ENCODE measurements at regions not wholly inside any gene's neighbourhood (a gene's known extent, or its start where the extent isn't known, plus 50 kb on each side); places are given as distances from the start of the nearest gene placed in this dataset.

DNA sequence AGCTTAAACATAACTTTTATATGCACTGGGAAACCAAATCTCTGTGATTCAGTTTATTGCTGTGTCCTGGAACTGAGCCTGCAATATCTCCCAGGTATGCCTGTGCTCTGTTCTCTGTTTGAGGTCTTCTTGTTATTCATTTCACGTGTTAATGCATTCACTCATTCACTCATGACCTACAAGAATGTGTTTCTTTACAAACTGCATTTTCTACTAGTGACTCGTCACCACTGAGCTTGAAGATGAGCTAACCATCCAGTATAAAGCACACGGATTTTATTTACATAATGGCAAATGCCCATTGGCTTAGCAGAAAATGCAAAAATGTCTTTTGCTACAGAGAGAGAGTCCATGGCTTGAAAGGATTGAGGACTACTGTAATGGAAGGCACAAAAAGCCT lies 75.0 kb upstream of the DUSP10 start:
- ATAC-seq: peak; percentile 91

DNA sequence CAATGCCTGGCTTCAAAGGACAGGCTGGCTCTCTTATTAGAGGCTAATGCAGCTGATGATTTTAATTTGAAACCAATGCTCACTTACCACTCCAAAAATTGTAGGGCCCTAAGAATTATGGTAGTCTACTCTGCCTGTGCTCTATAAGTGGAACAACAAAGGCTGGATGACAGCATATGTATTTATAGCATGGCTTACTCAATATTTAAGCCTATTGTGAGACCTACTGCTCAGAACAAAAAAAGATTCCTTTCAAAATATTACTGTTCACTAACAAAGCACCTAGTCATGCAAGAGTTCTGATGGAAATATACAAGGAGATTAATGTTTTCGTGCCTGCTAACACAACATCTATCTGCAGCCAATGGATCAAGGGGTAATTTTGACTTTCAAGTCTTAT lies 73.8 kb upstream of the DUSP10 start:
- TF ChIP-seq GLIS3 (CRISPR knock-in tag; IDR thresholded peaks at IDR 0.05) (no peak), ZC3H10 (CRISPR knock-in tag; IDR thresholded peaks at IDR 0.05) (no peak), ISL1 (CRISPR knock-in tag; IDR thresholded peaks at IDR 0.05) (no peak), ZNF565 (CRISPR knock-in tag; conservative IDR thresholded peaks at IDR 0.05; ENCODE audit: low read depth) (no peak)
- TF ChIP-seq, protein P1, sequence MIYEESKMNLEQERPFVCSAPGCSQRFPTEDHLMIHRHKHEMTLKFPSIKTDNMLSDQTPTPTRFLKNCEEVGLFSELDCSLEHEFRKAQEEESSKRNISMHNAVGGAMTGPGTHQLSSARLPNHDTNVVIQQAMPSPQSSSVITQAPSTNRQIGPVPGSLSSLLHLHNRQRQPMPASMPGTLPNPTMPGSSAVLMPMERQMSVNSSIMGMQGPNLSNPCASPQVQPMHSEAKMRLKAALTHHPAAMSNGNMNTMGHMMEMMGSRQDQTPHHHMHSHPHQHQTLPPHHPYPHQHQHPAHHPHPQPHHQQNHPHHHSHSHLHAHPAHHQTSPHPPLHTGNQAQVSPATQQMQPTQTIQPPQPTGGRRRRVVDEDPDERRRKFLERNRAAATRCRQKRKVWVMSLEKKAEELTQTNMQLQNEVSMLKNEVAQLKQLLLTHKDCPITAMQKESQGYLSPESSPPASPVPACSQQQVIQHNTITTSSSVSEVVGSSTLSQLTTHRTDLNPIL (CRISPR knock-in tag; IDR thresholded peaks at IDR 0.05; ENCODE audit: low read depth): no peak

More for the DNA sequence above, 75.0 kb upstream of the DUSP10 start:
- TF ChIP-seq, protein P1 (CRISPR knock-in tag; IDR thresholded peaks at IDR 0.05; ENCODE audit: low read depth): no peak
- TF ChIP-seq, protein P2, sequence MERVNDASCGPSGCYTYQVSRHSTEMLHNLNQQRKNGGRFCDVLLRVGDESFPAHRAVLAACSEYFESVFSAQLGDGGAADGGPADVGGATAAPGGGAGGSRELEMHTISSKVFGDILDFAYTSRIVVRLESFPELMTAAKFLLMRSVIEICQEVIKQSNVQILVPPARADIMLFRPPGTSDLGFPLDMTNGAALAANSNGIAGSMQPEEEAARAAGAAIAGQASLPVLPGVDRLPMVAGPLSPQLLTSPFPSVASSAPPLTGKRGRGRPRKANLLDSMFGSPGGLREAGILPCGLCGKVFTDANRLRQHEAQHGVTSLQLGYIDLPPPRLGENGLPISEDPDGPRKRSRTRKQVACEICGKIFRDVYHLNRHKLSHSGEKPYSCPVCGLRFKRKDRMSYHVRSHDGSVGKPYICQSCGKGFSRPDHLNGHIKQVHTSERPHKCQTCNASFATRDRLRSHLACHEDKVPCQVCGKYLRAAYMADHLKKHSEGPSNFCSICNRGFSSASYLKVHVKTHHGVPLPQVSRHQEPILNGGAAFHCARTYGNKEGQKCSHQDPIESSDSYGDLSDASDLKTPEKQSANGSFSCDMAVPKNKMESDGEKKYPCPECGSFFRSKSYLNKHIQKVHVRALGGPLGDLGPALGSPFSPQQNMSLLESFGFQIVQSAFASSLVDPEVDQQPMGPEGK (CRISPR knock-in tag; IDR thresholded peaks at IDR 0.05; ENCODE audit: borderline replicate concordance): no peak
- no peak for TF ChIP-seq SNAI2 (CRISPR knock-in tag; IDR thresholded peaks at IDR 0.05)
- no peak for TF ChIP-seq ARNTL (CRISPR knock-in tag; IDR thresholded peaks at IDR 0.05; ENCODE audit: borderline replicate concordance, low read depth)

DNA sequence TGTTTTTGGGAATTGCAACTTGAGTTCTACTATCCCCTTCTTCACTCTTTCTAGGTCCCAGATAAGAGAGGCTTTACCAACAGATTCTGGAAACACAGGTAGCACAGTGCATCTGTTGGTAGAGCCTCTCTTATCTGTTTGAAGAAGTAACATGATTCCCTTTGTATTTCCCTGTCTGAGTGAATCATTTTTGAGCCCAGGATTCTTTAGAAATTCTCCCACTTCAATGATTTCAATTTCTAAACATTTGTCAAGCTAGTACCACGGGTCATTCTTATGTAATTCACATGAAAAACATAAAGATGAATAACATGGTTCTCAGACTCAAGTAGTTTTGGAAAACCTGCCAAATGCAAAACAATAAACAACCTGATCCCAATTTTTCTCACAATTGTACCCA lies 72.0 kb upstream of the DUSP10 start:
- ATAC-seq: no peak
- TF ChIP-seq ZC3H10 (CRISPR knock-in tag; IDR thresholded peaks at IDR 0.05): no peak
- TF ChIP-seq ZFP3 (CRISPR knock-in tag; IDR thresholded peaks at IDR 0.05): no peak
- TF ChIP-seq, protein P2 (CRISPR knock-in tag; IDR thresholded peaks at IDR 0.05; ENCODE audit: borderline replicate concordance): no peak
- TF ChIP-seq ISL1 (CRISPR knock-in tag; IDR thresholded peaks at IDR 0.05): no peak
- TF ChIP-seq ZFP30 (CRISPR knock-in tag; IDR thresholded peaks at IDR 0.05): no peak
- TF ChIP-seq PPARA (CRISPR knock-in tag; IDR thresholded peaks at IDR 0.05; ENCODE audit: borderline replicate concordance): no peak

More for the DNA sequence above, 73.8 kb upstream of the DUSP10 start:
- no peak for ATAC-seq

DNA sequence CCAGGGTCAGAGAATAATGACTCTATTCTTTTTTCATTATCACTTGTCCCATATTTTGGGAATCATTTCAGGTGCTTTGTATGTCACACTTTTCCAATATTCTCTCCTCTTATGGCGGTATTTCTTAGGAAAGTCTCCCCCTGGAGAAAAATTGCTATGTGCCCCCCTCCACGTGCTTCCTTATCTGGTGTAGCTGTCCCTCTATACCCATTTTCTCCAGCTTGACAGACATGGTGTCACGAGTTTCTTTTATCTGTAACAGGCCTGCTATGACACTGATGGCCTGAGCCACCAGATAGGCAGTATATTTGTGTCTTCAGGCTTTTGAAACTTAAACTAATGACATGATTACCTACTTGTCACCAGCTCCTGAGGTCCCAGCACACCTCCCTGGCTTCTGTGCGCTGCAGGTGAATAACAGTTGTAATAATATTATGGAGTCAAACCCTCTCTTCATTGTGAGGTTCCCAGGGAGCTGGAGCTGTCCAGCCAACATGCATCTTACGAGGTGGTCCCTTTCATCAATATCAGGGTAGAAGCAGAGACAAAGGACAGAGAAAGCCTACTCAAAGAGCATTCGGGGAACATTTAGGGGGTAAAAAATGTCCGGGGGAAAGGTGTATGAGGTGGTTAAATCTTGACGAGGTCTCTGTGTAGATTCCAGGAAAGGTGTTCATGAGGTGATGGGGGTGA lies 71.2 kb upstream of the DUSP10 start:
- ATAC-seq: no peak
- TF ChIP-seq ZFP3 (CRISPR knock-in tag; IDR thresholded peaks at IDR 0.05) (no peak), ZNF8 (CRISPR knock-in tag; IDR thresholded peaks at IDR 0.05) (no peak), ZFP30 (CRISPR knock-in tag; IDR thresholded peaks at IDR 0.05) (no peak), ESRRG (CRISPR knock-in tag; IDR thresholded peaks at IDR 0.05) (no peak), ARNTL (CRISPR knock-in tag; IDR thresholded peaks at IDR 0.05; ENCODE audit: borderline replicate concordance, low read depth) (no peak), RARB (CRISPR knock-in tag; IDR thresholded peaks at IDR 0.05) (no peak), ZNF70 (CRISPR knock-in tag; IDR thresholded peaks at IDR 0.05) (no peak), ZC3H10 (CRISPR knock-in tag; IDR thresholded peaks at IDR 0.05) (no peak), BACH2 (CRISPR knock-in tag; IDR thresholded peaks at IDR 0.05; ENCODE audit: borderline replicate concordance) (no peak), CSDC2 (CRISPR knock-in tag; IDR thresholded peaks at IDR 0.05) (no peak), ZNF565 (CRISPR knock-in tag; conservative IDR thresholded peaks at IDR 0.05; ENCODE audit: low read depth) (no peak), TOX (CRISPR knock-in tag; IDR thresholded peaks at IDR 0.05; ENCODE audit: borderline replicate concordance) (no peak), GLIS3 (CRISPR knock-in tag; IDR thresholded peaks at IDR 0.05) (no peak), TCF4 (CRISPR knock-in tag; IDR thresholded peaks at IDR 0.05; ENCODE audit: borderline replicate concordance) (no peak)
- TF ChIP-seq, protein P3, sequence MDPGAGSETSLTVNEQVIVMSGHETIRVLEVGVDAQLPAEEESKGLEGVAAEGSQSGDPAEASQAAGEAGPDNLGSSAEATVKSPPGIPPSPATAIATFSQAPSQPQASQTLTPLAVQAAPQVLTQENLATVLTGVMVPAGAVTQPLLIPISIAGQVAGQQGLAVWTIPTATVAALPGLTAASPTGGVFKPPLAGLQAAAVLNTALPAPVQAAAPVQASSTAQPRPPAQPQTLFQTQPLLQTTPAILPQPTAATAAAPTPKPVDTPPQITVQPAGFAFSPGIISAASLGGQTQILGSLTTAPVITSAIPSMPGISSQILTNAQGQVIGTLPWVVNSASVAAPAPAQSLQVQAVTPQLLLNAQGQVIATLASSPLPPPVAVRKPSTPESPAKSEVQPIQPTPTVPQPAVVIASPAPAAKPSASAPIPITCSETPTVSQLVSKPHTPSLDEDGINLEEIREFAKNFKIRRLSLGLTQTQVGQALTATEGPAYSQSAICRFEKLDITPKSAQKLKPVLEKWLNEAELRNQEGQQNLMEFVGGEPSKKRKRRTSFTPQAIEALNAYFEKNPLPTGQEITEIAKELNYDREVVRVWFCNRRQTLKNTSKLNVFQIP (CRISPR knock-in tag; IDR thresholded peaks at IDR 0.05; ENCODE audit: borderline replicate concordance, low read depth): no peak
- TF ChIP-seq, protein P2 (CRISPR knock-in tag; IDR thresholded peaks at IDR 0.05; ENCODE audit: borderline replicate concordance): no peak
- TF ChIP-seq, protein P4, sequence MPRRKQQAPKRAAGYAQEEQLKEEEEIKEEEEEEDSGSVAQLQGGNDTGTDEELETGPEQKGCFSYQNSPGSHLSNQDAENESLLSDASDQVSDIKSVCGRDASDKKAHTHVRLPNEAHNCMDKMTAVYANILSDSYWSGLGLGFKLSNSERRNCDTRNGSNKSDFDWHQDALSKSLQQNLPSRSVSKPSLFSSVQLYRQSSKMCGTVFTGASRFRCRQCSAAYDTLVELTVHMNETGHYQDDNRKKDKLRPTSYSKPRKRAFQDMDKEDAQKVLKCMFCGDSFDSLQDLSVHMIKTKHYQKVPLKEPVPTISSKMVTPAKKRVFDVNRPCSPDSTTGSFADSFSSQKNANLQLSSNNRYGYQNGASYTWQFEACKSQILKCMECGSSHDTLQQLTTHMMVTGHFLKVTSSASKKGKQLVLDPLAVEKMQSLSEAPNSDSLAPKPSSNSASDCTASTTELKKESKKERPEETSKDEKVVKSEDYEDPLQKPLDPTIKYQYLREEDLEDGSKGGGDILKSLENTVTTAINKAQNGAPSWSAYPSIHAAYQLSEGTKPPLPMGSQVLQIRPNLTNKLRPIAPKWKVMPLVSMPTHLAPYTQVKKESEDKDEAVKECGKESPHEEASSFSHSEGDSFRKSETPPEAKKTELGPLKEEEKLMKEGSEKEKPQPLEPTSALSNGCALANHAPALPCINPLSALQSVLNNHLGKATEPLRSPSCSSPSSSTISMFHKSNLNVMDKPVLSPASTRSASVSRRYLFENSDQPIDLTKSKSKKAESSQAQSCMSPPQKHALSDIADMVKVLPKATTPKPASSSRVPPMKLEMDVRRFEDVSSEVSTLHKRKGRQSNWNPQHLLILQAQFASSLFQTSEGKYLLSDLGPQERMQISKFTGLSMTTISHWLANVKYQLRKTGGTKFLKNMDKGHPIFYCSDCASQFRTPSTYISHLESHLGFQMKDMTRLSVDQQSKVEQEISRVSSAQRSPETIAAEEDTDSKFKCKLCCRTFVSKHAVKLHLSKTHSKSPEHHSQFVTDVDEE (CRISPR knock-in tag; IDR thresholded peaks at IDR 0.05): no peak

Measured in SK-N-SH treated with all-trans-retinoic acid at 6 μM for 48 hours (cell line).